ENCODE measurements at regions not wholly inside any gene's neighbourhood (a gene's known extent, or its start where the extent isn't known, plus 50 kb on each side); places are given as distances from the start of the nearest gene placed in this dataset.

DNA sequence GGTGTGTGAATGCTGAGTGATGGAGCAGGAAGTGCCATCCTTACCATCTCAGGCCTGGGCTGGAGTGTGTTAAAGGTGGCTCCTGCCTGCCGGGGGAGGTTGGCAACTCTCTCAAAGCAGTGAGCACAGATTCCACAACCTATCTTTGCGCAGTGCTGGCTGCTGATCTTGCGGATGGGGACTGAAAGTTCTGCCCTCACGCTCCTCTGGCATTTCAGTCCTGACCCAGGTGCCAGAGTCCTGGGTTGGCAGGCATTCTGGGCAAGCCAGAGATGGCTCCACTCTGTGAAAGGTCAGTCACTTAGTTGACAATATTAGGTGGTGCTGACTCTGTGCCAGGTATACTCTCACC, 315.5 kb downstream of the RPS24 start:
- no peak for ATAC-seq (ENCODE audit: low FRiP score in 2 of 2)

DNA sequence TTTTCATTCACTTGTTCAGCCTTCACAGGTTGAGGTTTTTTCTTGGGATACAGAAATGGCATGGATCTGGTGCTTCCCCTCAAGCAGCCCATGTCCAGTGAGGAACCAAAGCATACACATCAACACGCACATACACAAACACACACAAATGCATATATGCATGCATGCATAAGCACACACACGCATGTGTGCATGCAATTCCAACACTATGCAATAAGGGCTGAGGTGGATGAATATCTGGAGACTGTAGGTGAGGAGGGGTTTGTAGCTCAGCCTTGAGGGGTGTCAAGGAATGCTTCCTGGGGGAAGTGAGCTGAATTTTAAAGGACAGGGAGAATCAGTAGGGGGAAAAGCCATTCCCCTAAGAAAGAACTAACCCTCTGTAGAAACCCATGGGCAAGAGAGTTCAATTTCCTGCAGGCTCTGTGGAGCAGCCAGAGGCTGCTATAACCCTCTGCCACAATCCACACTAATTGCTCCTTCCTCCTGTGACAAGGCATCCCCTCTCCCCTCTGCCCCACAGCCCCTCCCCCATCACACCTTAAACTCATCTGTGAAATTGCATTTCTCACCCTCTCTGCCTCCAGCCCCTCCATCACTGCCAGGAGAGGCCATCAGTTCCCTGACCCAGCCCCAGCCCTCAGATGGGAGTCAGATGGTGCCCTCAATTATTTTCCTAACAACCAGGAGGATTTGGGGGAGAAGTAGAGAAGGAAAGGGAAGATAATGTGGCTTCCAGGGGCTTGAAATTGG, 316.4 kb downstream of the RPS24 start:
- Histone ChIP-seq H3K27ac (no peak overlapping the region), H3K36me3 (no peaks in the 10 kb centered on the region), H3K4me3 (no peak overlapping the region), H3K9me3 (no peaks in the 10 kb centered on the region), H3K4me1 (no peaks in the 10 kb centered on the region), H3K27me3 (no peaks in the 10 kb centered on the region)
- DNase-seq (no peak), ATAC-seq (ENCODE audit: low FRiP score in 2 of 2) (no peak)
- 89 to 96% methylated on average over 2 of the region's 2 CpGs for WGBS, 2 donors
- TF ChIP-seq, protein P1, sequence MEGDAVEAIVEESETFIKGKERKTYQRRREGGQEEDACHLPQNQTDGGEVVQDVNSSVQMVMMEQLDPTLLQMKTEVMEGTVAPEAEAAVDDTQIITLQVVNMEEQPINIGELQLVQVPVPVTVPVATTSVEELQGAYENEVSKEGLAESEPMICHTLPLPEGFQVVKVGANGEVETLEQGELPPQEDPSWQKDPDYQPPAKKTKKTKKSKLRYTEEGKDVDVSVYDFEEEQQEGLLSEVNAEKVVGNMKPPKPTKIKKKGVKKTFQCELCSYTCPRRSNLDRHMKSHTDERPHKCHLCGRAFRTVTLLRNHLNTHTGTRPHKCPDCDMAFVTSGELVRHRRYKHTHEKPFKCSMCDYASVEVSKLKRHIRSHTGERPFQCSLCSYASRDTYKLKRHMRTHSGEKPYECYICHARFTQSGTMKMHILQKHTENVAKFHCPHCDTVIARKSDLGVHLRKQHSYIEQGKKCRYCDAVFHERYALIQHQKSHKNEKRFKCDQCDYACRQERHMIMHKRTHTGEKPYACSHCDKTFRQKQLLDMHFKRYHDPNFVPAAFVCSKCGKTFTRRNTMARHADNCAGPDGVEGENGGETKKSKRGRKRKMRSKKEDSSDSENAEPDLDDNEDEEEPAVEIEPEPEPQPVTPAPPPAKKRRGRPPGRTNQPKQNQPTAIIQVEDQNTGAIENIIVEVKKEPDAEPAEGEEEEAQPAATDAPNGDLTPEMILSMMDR (IDR thresholded peaks at IDR 0.05) = no peak
- TF ChIP-seq EP300 (IDR thresholded peaks at IDR 0.05) (no peak), POLR2A (IDR thresholded peaks at IDR 0.05) (no peak), POLR2AphosphoS5 (IDR thresholded peaks at IDR 0.05) (no peak)

More for the DNA sequence above, 315.5 kb downstream of the RPS24 start:
- H3K36me3 ChIP-seq = no peaks in the 10 kb centered on the region
- no peaks in the 10 kb centered on the region for H3K27me3 ChIP-seq
- H3K27ac ChIP-seq = no peak overlapping the region
- H3K9me3 ChIP-seq = no peaks in the 10 kb centered on the region
- no peak for TF ChIP-seq EP300 (IDR thresholded peaks at IDR 0.05)
- TF ChIP-seq, protein P1 (IDR thresholded peaks at IDR 0.05) = no peak
- no peak for TF ChIP-seq POLR2AphosphoS5 (IDR thresholded peaks at IDR 0.05)
- TF ChIP-seq POLR2A (IDR thresholded peaks at IDR 0.05) = no peak
- H3K4me3 ChIP-seq = no peak overlapping the region
- H3K4me1 ChIP-seq = no peaks in the 10 kb centered on the region
- peak in 1 of 2 donors; percentile 11 for DNase-seq
- 94% methylated on average over 4 of the region's 4 CpGs; no CpG with 5 or more reads in 1 of the 2 donors for WGBS, 2 donors

DNA sequence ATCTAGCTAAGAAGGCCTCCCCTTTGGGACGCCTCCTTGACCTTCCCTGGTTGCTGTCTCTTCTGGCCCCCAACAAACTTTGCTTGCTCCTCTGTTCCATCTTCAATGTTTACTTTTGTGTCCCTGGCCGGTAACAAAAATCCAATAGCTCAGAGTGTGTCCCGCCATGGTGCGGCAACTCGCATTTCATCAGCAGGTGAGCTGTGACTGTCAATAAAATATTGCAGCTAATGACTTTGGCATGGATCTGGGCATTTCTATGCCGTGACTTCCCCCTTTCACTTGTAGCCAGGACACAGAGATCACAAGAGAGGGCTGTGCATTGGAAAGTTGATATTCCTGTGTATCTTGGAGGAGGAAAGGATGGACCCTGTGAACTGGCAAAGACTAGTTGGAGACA, 317.6 kb downstream of the RPS24 start:
- DNase-seq (no peak), ATAC-seq (ENCODE audit: low FRiP score in 2 of 2) (no peak)

DNA sequence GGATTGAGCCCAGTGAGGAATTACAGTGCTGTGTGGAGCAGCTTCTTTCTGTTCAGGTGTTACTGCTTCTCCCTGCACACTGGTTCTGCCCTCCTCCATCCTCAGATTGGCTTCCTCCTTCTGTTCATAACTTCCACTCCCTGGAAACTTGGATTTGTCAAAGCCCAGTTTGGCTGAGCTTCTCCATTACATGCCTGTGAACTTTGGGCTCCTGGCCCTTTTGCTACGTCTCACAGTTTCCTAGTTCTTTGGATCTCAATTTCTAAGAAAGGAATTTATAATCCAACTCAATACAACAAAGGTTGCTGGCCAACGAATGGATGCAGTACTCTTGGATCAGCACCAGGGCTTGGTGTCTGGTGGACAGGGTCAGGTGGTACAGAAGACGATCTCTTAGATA, 318.1 kb downstream of the RPS24 start:
- no peak overlapping the region for H3K4me3 ChIP-seq
- no peaks in the 10 kb centered on the region for H3K9me3 ChIP-seq
- no peak for DNase-seq
- ATAC-seq (ENCODE audit: low FRiP score in 2 of 2) = no peak
- no peaks in the 10 kb centered on the region for H3K36me3 ChIP-seq
- H3K4me1 ChIP-seq = no peaks in the 10 kb centered on the region
- no peak overlapping the region for H3K27ac ChIP-seq
- TF ChIP-seq EP300 (IDR thresholded peaks at IDR 0.05) (no peak), POLR2AphosphoS5 (IDR thresholded peaks at IDR 0.05) (no peak), POLR2A (IDR thresholded peaks at IDR 0.05) (no peak)
- TF ChIP-seq, protein P1 (IDR thresholded peaks at IDR 0.05) = no peak
- no peaks in the 10 kb centered on the region for H3K27me3 ChIP-seq
- 78 to 88% methylated on average over 3 of the region's 3 CpGs for WGBS, 2 donors

More for the DNA sequence above, 317.6 kb downstream of the RPS24 start:
- H3K9me3 ChIP-seq = no peaks in the 10 kb centered on the region
- H3K4me3 ChIP-seq = no peak overlapping the region
- H3K27ac ChIP-seq = no peak overlapping the region
- H3K4me1 ChIP-seq = no peaks in the 10 kb centered on the region
- TF ChIP-seq, protein P1 (IDR thresholded peaks at IDR 0.05) = no peak
- TF ChIP-seq EP300 (IDR thresholded peaks at IDR 0.05) = no peak
- no peaks in the 10 kb centered on the region for H3K36me3 ChIP-seq
- H3K27me3 ChIP-seq = no peaks in the 10 kb centered on the region
- 88 to 89% methylated on average over 6 of the region's 6 CpGs for WGBS, 2 donors

DNA sequence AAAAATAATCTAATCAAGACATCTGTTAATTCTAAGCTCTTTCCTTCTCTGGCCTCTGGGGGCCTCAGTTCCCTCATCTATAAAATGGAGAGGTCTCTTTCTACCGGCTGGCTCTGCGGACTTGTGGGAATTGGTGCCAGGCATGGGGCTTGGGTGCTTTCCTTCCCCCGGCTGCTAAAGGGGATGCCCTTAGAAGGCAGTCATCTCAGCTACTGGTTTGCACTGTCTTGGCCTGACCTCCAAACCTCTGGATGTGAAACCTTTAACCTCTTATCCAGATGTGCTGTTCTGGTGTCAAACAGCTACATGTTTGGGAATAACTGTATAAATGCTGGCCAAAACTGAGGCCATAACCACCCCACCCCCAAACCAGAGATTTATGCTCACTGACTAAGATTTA, 320.0 kb downstream of the RPS24 start:
- 69 to 71% methylated on average over 3 of the region's 3 CpGs for WGBS, 2 donors
- no peaks in the 10 kb centered on the region for H3K9me3 ChIP-seq
- TF ChIP-seq, protein P1 (IDR thresholded peaks at IDR 0.05) = no peak
- TF ChIP-seq POLR2AphosphoS5 (IDR thresholded peaks at IDR 0.05) (no peak), POLR2A (IDR thresholded peaks at IDR 0.05) (no peak), EP300 (IDR thresholded peaks at IDR 0.05) (no peak)
- DNase-seq (no peak), ATAC-seq (ENCODE audit: low FRiP score in 2 of 2) (no peak)
- no peak overlapping the region for H3K27ac ChIP-seq
- no peak overlapping the region for H3K4me3 ChIP-seq
- no peaks in the 10 kb centered on the region for H3K27me3 ChIP-seq
- no peaks in the 10 kb centered on the region for H3K4me1 ChIP-seq
- no peaks in the 10 kb centered on the region for H3K36me3 ChIP-seq
